GM12865 (cell line): ENCODE measurements at regions not wholly inside any gene's neighbourhood (a gene's known extent, or its start where the extent isn't known, plus 50 kb on each side); places are given as distances from the start of the nearest gene placed in this dataset.

Source experiments
- DNase-seq: peaks from one replicate; pipeline ENCODE4 v3.0.0; 2010; ENCODE audit warnings: low read depth
- H3K4me3 ChIP-seq: 2 replicates; pipeline ENCODE4 v1.5.1; 2011; ENCODE audit warnings: mild to moderate bottlenecking, low read depth, low read length, control low read depth
- CTCF ChIP-seq: IDR thresholded peaks from 2 replicates; pipeline ENCODE4 v1.5.1; 2011; ENCODE audit warnings: low read length, control low read depth, low read depth, inconsistent platforms; ENCODE audit not compliant: insufficient read depth; ENCODE audit errors: missing control alignments

GRCh38 chr6:48845219-48845618 lies 617.8 kb downstream of the MMUT start:
- TF ChIP-seq CTCF, result no peak
- no peak overlapping the region for H3K4me3 ChIP-seq
- DNase-seq, result no peak

DNA sequence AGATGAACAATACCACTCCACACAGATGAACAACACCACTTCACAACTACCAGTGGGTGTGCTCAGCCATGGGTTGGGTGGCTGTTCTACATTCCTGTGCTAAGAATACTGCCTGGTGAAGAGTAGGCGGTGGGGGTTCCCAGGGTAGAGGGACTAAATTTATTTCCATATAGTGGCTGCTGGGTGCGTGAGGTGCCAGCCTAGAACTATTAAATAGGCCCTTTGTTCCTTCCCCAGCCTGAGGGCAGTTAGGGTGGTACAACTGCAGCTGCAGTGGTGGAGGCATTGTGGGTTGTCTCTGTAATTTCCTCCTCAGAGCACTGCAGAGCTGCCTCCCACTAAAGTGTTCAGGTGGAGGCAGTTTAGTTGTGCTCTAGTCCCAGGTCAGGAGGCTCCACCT lies 618.4 kb downstream of the MMUT start:
- TF ChIP-seq CTCF, result no peak
- no peak overlapping the region for H3K4me3 ChIP-seq
- no peak for DNase-seq

DNA sequence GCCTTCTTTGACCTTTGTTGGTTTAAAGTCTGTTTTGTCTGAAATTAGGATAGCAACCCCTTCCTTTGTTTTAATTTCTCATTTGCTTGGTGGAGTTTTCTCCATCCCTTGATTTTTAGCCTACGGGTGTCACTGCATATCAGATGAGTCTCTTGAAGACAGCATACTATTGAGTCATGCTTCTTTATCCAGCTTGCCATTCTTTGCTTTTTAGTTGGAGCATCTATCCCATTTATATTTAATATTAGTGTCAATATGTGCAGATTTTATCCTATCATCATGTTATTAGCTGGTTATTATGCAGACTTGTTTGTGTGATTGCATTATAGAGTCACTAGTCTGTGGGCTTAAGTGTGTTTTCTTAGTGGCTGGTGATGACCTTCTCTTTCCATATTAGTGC lies 622.2 kb downstream of the MMUT start:
- TF ChIP-seq CTCF, result no peak
- H3K4me3 ChIP-seq, result no peak overlapping the region
- no peak for DNase-seq

DNA sequence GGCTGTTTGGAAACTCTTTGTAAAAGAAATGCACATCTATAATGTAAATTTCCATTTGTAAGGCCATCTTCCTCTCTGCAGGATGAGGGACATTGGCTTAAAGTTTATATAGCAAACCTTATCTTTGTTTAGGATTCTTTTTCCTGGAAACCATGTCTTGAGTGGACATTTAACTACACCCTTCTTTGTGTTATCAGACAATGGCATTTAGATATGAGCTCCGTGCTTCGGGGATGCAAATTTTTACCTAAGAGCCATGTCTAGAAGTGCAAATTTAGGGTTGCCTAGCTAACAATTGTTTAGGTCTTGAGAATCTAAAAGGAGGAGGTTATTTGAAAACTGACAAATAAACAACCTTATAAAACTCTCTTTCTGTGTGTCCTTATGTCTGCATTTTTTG lies 623.8 kb downstream of the MMUT start:
- no peak overlapping the region for H3K4me3 ChIP-seq
- no peak for DNase-seq
- TF ChIP-seq CTCF, result no peak

DNA sequence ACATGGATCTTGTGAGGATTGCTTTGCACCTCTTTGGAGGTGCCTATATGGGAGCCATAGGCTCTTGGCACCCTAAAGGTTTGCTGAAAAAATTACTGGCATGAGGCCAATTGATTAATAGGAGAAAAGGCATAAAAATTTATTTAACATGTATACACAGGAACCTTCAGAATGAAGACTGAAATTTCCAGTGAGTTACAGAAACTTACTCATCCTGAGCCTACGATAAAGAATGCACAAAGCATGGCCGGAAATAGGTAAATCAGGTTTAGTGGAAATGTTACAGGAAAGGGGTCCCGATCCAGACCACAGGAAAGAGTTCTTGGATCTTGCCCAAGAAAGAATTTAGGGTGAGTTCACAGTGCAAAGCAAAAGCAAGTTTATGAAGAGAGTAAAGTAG lies 625.3 kb downstream of the MMUT start:
- no peak for DNase-seq
- no peak overlapping the region for H3K4me3 ChIP-seq
- TF ChIP-seq CTCF, result no peak

GRCh38 chr6:48835421-48835958 lies 627.6 kb downstream of the MMUT start:
- no peak overlapping the region for H3K4me3 ChIP-seq
- TF ChIP-seq CTCF, result no peak
- peak; percentile 5 for DNase-seq

DNA sequence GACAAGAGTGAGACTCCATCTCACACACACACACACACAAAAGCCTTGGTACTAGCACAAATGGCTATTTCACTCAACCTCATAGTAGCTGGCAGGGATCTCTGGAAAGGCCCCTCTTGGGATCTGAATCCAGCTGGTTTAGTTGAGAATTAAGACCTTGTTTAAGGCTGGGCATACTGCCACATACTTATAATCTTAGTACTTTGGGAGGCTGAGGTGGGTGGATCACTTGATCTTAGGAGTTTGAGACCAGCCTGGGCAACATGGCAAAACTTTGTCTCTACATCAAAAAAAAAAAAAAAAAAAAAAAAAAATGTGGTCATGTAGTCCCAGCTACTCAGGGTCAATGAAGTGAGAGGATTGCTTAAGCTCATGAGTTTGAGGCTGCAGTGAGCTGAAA lies 628.3 kb downstream of the MMUT start:
- H3K4me3 ChIP-seq, result no peak overlapping the region
- TF ChIP-seq CTCF, result no peak
- no peak for DNase-seq
